HepG2 (cell line): ENCODE measurements at regions not wholly inside any gene's neighbourhood (a gene's known extent, or its start where the extent isn't known, plus 50 kb on each side); places are given as distances from the start of the nearest gene placed in this dataset.

Source experiments
- ATAD3A ChIP-seq: sonication (generic); formaldehyde crosslinking; IDR thresholded peaks from 2 replicates; pipeline ENCODE4 v1.4.0; 2020; ENCODE audit warnings: missing genetic modification reagents
- CEBPB ChIP-seq: IDR thresholded peaks from 2 replicates; pipeline ENCODE4 v1.6.1; 2011; ENCODE audit warnings: low read depth, low read length, improper control_type of control experiment, borderline replicate concordance
- CEBPG ChIP-seq: IDR thresholded peaks from 2 replicates; pipeline ENCODE4 v1.6.1; 2016
- CREM ChIP-seq, 2 experiments: sonication (generic) in 1 of 2; formaldehyde crosslinking in 1 of 2; IDR thresholded peaks; 2 replicates each; pipeline versions ENCODE4 v1.4.0 to v1.6.1; 2016 to 2020; ENCODE audit warnings: antibody characterized with exemption in 1 of 2, mild to moderate bottlenecking in 1 of 2, missing genetic modification reagents in 1 of 2
- EP300 ChIP-seq, 3 experiments: sonication (generic) in 1 of 3; formaldehyde crosslinking in 1 of 3; IDR thresholded peaks; 2 replicates each; pipeline versions ENCODE4 v1.5.1 to v1.6.1; 2011 to 2020; ENCODE audit warnings: low read depth in 2 of 3, low read length in 2 of 3, borderline replicate concordance in 1 of 3, improper control_type of control experiment in 1 of 3, mild to moderate bottlenecking in 1 of 3, missing genetic modification reagents in 1 of 3, moderate library complexity in 1 of 3
- HNF4A ChIP-seq: sonication (generic); formaldehyde crosslinking; IDR thresholded peaks from 2 replicates; pipeline ENCODE4 v1.4.0; 2020; ENCODE audit warnings: missing genetic modification reagents
- KDM6A ChIP-seq: IDR thresholded peaks from 2 replicates; pipeline ENCODE4 v1.6.1; 2016; ENCODE audit warnings: low read depth
- PHF5A ChIP-seq: IDR thresholded peaks from one replicate; pipeline ENCODE4 v1.6.1; 2018; ENCODE audit warnings: low read depth, missing genetic modification reagents; ENCODE audit not compliant: unreplicated experiment
- RNF2 ChIP-seq: fragments of 450-650 bp; conservative IDR thresholded peaks from 2 replicates; pipeline ENCODE4 v1.6.1; 2016; ENCODE audit warnings: low read depth
- SP1 ChIP-seq, 2 experiments: fragments of 450-650 bp in 1 of 2; sonication (generic) in 1 of 2; formaldehyde crosslinking in 1 of 2; IDR thresholded peaks; 2 replicates each; pipeline versions ENCODE4 v1.4.0 to v1.6.1; 2016 to 2020; ENCODE audit warnings: missing genetic modification reagents in 1 of 2
- U2AF2 ChIP-seq: fragments of 200-400 bp; formaldehyde crosslinking; IDR thresholded peaks from 2 replicates; pipeline ENCODE4 v1.6.1; 2017; ENCODE audit warnings: low read depth, mild to moderate bottlenecking, low read length
- ZNF12 ChIP-seq: sonication (generic); formaldehyde crosslinking; IDR thresholded peaks from 2 replicates; pipeline ENCODE4 v1.5.0; 2020; ENCODE audit warnings: missing genetic modification reagents
- TF ChIP-seq, protein P1 (sequence below): IDR thresholded peaks from 2 replicates; pipeline ENCODE4 v1.6.1; 2016; ENCODE audit warnings: low read depth, control low read depth
- TF ChIP-seq, protein P2 (sequence below): sonication (generic); formaldehyde crosslinking; IDR thresholded peaks from 2 replicates; pipeline ENCODE4 v1.8.0; 2022; ENCODE audit warnings: mild to moderate bottlenecking, missing genetic modification reagents; ENCODE audit not compliant: insufficient replicate concordance
- TF ChIP-seq, protein P3 (sequence below): sonication (generic); formaldehyde crosslinking; conservative IDR thresholded peaks from 2 replicates; pipeline ENCODE4 v1.4.0; 2020; ENCODE audit warnings: mild to moderate bottlenecking, missing genetic modification reagents, moderate library complexity

DNA sequence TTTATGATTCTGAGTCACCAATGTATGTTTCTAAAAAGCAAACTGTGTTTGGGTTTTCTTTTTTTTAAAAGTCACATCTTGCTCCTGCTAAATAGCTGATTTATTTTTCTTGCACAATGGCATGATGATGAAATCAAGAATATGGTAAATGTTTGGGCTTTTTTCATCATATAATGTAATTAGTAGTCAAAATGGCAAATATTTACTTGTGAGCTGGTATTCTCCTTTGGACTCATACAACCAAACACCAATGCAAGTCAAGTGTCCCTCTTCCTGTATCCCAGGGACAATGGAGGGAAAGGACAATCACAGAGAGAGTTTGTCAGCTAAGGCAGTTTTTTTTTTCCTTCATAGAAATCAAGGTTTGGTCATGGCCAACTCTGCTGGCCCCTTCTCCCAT, 94.6 kb upstream of the RALGPS2 start (continued):
- TF ChIP-seq, protein P1, sequence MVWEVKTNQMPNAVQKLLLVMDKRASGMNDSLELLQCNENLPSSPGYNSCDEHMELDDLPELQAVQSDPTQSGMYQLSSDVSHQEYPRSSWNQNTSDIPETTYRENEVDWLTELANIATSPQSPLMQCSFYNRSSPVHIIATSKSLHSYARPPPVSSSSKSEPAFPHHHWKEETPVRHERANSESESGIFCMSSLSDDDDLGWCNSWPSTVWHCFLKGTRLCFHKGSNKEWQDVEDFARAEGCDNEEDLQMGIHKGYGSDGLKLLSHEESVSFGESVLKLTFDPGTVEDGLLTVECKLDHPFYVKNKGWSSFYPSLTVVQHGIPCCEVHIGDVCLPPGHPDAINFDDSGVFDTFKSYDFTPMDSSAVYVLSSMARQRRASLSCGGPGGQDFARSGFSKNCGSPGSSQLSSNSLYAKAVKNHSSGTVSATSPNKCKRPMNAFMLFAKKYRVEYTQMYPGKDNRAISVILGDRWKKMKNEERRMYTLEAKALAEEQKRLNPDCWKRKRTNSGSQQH (CRISPR knock-in tag) = no peak
- 0 out of 2 replicates have a peak, but pooled peaks have one; percentile 23 for TF ChIP-seq HNF4A (CRISPR knock-in tag)
- no peak for TF ChIP-seq U2AF2
- TF ChIP-seq RNF2 = no peak
- peak; percentile 45; the same call in 1 of the 2 replicates for TF ChIP-seq CREM (IDR thresholded peaks at IDR 0.05)
- no peak for TF ChIP-seq CREM (CRISPR knock-in tag; IDR thresholded peaks at IDR 0.05)
- no peak for TF ChIP-seq SP1 (IDR thresholded peaks at IDR 0.05)
- no peak for TF ChIP-seq SP1 (CRISPR knock-in tag; IDR thresholded peaks at IDR 0.05)
- TF ChIP-seq CEBPB = peak; percentile 87
- TF ChIP-seq, protein P2, sequence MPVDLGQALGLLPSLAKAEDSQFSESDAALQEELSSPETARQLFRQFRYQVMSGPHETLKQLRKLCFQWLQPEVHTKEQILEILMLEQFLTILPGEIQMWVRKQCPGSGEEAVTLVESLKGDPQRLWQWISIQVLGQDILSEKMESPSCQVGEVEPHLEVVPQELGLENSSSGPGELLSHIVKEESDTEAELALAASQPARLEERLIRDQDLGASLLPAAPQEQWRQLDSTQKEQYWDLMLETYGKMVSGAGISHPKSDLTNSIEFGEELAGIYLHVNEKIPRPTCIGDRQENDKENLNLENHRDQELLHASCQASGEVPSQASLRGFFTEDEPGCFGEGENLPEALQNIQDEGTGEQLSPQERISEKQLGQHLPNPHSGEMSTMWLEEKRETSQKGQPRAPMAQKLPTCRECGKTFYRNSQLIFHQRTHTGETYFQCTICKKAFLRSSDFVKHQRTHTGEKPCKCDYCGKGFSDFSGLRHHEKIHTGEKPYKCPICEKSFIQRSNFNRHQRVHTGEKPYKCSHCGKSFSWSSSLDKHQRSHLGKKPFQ (CRISPR knock-in tag) = no peak
- peak in 1 of 2 experiments; percentile 46; a peak in 1 of 4 replicates for TF ChIP-seq EP300 (IDR thresholded peaks at IDR 0.05; ENCODE audit: low read depth in 2 of 2, low read length in 2 of 2)
- no peak for TF ChIP-seq EP300 (CRISPR knock-in tag; IDR thresholded peaks at IDR 0.05; ENCODE audit: borderline replicate concordance)
- TF ChIP-seq PHF5A (CRISPR knock-in tag) = no peak
- TF ChIP-seq KDM6A (CRISPR knock-in tag) = peak; percentile 53; the same call in 1 of the 2 replicates
- TF ChIP-seq CEBPG = peak; percentile 79
- TF ChIP-seq, protein P3, sequence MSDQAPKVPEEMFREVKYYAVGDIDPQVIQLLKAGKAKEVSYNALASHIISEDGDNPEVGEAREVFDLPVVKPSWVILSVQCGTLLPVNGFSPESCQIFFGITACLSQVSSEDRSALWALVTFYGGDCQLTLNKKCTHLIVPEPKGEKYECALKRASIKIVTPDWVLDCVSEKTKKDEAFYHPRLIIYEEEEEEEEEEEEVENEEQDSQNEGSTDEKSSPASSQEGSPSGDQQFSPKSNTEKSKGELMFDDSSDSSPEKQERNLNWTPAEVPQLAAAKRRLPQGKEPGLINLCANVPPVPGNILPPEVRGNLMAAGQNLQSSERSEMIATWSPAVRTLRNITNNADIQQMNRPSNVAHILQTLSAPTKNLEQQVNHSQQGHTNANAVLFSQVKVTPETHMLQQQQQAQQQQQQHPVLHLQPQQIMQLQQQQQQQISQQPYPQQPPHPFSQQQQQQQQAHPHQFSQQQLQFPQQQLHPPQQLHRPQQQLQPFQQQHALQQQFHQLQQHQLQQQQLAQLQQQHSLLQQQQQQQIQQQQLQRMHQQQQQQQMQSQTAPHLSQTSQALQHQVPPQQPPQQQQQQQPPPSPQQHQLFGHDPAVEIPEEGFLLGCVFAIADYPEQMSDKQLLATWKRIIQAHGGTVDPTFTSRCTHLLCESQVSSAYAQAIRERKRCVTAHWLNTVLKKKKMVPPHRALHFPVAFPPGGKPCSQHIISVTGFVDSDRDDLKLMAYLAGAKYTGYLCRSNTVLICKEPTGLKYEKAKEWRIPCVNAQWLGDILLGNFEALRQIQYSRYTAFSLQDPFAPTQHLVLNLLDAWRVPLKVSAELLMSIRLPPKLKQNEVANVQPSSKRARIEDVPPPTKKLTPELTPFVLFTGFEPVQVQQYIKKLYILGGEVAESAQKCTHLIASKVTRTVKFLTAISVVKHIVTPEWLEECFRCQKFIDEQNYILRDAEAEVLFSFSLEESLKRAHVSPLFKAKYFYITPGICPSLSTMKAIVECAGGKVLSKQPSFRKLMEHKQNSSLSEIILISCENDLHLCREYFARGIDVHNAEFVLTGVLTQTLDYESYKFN = peak; percentile 70
- no peak for TF ChIP-seq ATAD3A (CRISPR knock-in tag)
- TF ChIP-seq ZNF12 (CRISPR knock-in tag) = no peak
